ENCODE measurements at regions not wholly inside any gene's neighbourhood (a gene's known extent, or its start where the extent isn't known, plus 50 kb on each side); places are given as distances from the start of the nearest gene placed in this dataset.

DNA sequence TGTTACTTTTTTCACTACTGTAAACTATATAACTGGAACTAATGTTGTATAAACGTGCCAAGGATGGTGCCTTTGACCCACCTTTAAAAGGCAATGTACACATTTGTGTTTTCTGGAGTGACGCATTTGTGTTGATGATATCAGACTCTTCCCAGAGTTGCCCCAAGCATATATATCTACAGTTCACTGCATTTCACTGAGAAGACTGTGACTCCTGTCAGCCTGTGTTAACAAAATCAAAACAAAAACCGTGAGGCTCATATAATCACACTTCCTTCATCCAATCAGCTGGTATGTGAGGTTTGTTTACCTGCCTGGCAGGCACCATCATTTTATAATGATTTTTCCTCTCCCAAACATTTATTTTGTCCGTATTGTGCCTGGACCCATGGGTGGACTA lies 117.6 kb upstream of the ROBO1 start:
- H3K27me3 ChIP-seq, result no peaks in the 10 kb centered on the region
- no peak overlapping the region for H3K27ac ChIP-seq
- no peaks in the 10 kb centered on the region for H3K36me3 ChIP-seq
- ATAC-seq, result no peak
- no peak overlapping the region for H3K4me3 ChIP-seq
- 57 to 59% methylated on average over 4 of the region's 4 CpGs for WGBS, 2 donors (ENCODE audit: low coverage in 1 of 2)
- H3K4me1 ChIP-seq, result no peaks in the 10 kb centered on the region
- TF ChIP-seq POLR2A (IDR thresholded peaks at IDR 0.05) (no peak), POLR2AphosphoS5 (IDR thresholded peaks at IDR 0.05) (no peak), CTCF (IDR thresholded peaks at IDR 0.05) (no peak), EP300 (IDR thresholded peaks at IDR 0.05) (no peak)
- H3K9me3 ChIP-seq, result no peaks in the 10 kb centered on the region

DNA sequence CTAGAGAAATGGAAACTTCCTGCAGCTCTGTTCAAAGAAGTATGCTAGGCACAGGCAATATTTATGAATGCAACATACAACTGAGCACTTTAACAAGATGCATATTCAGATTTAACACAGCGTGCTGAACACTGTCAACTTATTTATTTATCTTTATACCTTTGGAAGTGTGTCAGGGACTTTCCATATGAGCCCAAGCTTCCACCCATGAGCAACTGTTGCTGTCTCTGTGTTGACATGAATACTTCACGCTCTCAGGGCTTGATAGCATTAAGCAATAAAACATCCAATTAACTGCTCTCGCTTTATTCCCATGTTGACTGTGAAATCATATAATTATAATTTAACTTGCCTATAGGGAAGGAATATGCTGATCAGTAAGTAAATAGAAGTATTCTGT lies 116.6 kb upstream of the ROBO1 start:
- H3K27me3 ChIP-seq, result no peaks in the 10 kb centered on the region
- no peaks in the 10 kb centered on the region for H3K36me3 ChIP-seq
- TF ChIP-seq CTCF (IDR thresholded peaks at IDR 0.05), result no peak
- no peak for TF ChIP-seq POLR2AphosphoS5 (IDR thresholded peaks at IDR 0.05)
- TF ChIP-seq POLR2A (IDR thresholded peaks at IDR 0.05), result no peak
- TF ChIP-seq EP300 (IDR thresholded peaks at IDR 0.05), result no peak
- H3K4me3 ChIP-seq, result no peak overlapping the region
- H3K9me3 ChIP-seq, result no peaks in the 10 kb centered on the region
- ATAC-seq, result no peak
- H3K27ac ChIP-seq, result no peak overlapping the region
- no peaks in the 10 kb centered on the region for H3K4me1 ChIP-seq
- WGBS, 2 donors (ENCODE audit: low coverage in 1 of 2), result 77 to 100% methylated on average over 3 of the region's 3 CpGs

DNA sequence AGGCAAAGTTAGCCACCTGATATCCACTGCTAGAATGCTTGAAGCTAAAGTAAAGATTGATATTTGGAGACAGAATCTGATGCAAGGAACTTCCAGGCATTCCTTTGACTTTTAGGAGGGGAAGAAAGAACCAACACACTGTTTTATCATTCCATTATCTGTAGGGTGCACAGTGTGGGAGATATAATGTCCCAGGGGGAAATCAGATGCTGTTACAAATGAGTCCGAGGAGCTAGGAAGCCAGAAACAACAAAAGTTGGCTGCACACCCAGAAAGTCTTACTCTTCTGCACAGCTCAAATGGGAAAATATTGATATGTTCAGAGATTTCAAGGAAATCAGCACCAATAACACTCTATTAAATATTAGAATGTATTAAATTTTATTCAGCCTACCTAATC lies 113.6 kb upstream of the ROBO1 start:
- Histone ChIP-seq H3K27ac (no peak overlapping the region), H3K4me3 (no peak overlapping the region), H3K36me3 (no peaks in the 10 kb centered on the region), H3K27me3 (no peaks in the 10 kb centered on the region), H3K9me3 (peaks cover 0 to 8% (median 0%) of the 10 kb centered on the region in 3 donors), H3K4me1 (no peaks in the 10 kb centered on the region)
- WGBS, 2 donors (ENCODE audit: low coverage in 1 of 2), result 50 to 56% methylated on average over 1 of the region's 1 CpG
- TF ChIP-seq POLR2A (IDR thresholded peaks at IDR 0.05), result no peak
- TF ChIP-seq POLR2AphosphoS5 (IDR thresholded peaks at IDR 0.05), result no peak
- no peak for TF ChIP-seq CTCF (IDR thresholded peaks at IDR 0.05)
- no peak for TF ChIP-seq EP300 (IDR thresholded peaks at IDR 0.05)
- ATAC-seq, result no peak

DNA sequence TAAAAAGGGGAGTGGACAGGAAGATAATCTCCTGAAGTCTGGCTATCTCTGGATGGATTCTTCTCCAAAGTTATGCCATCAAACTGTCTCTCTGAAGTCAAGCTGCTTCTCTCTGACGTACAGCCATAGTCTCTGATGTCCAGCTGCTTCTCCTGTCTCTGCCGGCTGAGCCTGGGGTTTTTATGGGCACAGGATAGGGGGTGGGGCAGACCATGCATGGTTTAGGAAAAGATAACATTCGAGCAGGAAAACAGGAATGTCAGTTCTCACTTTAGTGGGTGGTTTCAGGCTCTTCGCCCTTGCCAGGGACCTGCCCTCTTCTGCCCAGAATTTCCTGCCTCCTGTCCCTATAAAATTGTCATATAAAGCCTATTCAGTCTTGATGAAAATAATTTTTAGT lies 110.9 kb upstream of the ROBO1 start:
- TF ChIP-seq POLR2AphosphoS5 (IDR thresholded peaks at IDR 0.05), result no peak
- no peak for TF ChIP-seq POLR2A (IDR thresholded peaks at IDR 0.05)
- TF ChIP-seq CTCF (IDR thresholded peaks at IDR 0.05), result no peak
- TF ChIP-seq EP300 (IDR thresholded peaks at IDR 0.05), result no peak
- 79% methylated on average over 4 of the region's 4 CpGs; no CpG with 5 or more reads in 1 of the 2 donors for whole genome bisulfite sequencing, 2 donors (ENCODE audit: low coverage in 1 of 2)
- Histone ChIP-seq H3K4me3 (no peak overlapping the region), H3K27me3 (no peaks in the 10 kb centered on the region), H3K9me3 (peaks cover 0 to 8% (median 0%) of the 10 kb centered on the region in 3 donors), H3K36me3 (no peaks in the 10 kb centered on the region), H3K4me1 (no peaks in the 10 kb centered on the region), H3K27ac (no peak overlapping the region)
- ATAC-seq, result no peak

- TF ChIP-seq POLR2AphosphoS5 (IDR thresholded peaks at IDR 0.05) (no peak), POLR2A (IDR thresholded peaks at IDR 0.05) (no peak), EP300 (IDR thresholded peaks at IDR 0.05) (no peak), CTCF (IDR thresholded peaks at IDR 0.05) (no peak)
- no peaks in the 10 kb centered on the region for H3K4me1 ChIP-seq
- no peak overlapping the region for H3K4me3 ChIP-seq
- WGBS, 2 donors (ENCODE audit: low coverage in 1 of 2), result 61 to 83% methylated on average over 4 of the region's 4 CpGs
- no peaks in the 10 kb centered on the region for H3K36me3 ChIP-seq
- H3K27me3 ChIP-seq, result no peaks in the 10 kb centered on the region
- no peak overlapping the region for H3K27ac ChIP-seq
- peaks cover 0 to 8% (median 0%) of the 10 kb centered on the region in 3 donors for H3K9me3 ChIP-seq
- ATAC-seq, result no peak
Observed at GRCh38 chr3:79874646-79875045, 106.8 kb upstream of the ROBO1 start.

Measured in gastroesophageal sphincter (tissue), 4 donors.